ENCODE measurements at regions not wholly inside any gene's neighbourhood (a gene's known extent, or its start where the extent isn't known, plus 50 kb on each side); places are given as distances from the start of the nearest gene placed in this dataset.

- DNase-seq: no peak
These were observed 924.4 kb upstream of the TENM4 start for GRCh38 chr11:80365076-80365725.

- DNase-seq: no peak
These were observed 921.9 kb upstream of the TENM4 start for GRCh38 chr11:80362563-80363340.

GRCh38 chr11:80355251-80355650 is 914.4 kb upstream of the TENM4 start:
- DNase-seq: no peak

GRCh38 chr11:80350541-80350940 is 909.7 kb upstream of the TENM4 start:
- DNase-seq: no peak

- no peak for DNase-seq
These were observed 909.2 kb upstream of the TENM4 start for GRCh38 chr11:80349997-80350396.

GRCh38 chr11:80346353-80347059 is 905.7 kb upstream of the TENM4 start:
- no peak for DNase-seq

- no peak for DNase-seq
These were observed 902.6 kb upstream of the TENM4 start for GRCh38 chr11:80343436-80343835.

- no peak for DNase-seq
These were observed 897.4 kb upstream of the TENM4 start for GRCh38 chr11:80338231-80338630.

- DNase-seq: no peak
These were observed 890.9 kb upstream of the TENM4 start for GRCh38 chr11:80331694-80332093.

GRCh38 chr11:80330264-80330663 is 889.4 kb upstream of the TENM4 start:
- DNase-seq: no peak

GRCh38 chr11:80328774-80329173 is 887.9 kb upstream of the TENM4 start:
- DNase-seq: no peak

- no peak for DNase-seq
These were observed 887.3 kb upstream of the TENM4 start for GRCh38 chr11:80327956-80328614.

GRCh38 chr11:80321786-80322185 is 881.0 kb upstream of the TENM4 start:
- no peak for DNase-seq

- DNase-seq: no peak
These were observed 879.9 kb upstream of the TENM4 start for GRCh38 chr11:80320765-80321164.

GRCh38 chr11:80320226-80320625 is 879.4 kb upstream of the TENM4 start:
- no peak for DNase-seq

GRCh38 chr11:80317612-80318011 is 876.8 kb upstream of the TENM4 start:
- DNase-seq: no peak

- no peak for DNase-seq
These were observed 874.4 kb upstream of the TENM4 start for GRCh38 chr11:80315200-80315599.

GRCh38 chr11:80309301-80309700 is 868.5 kb upstream of the TENM4 start:
- no peak for DNase-seq

- DNase-seq: no peak
These were observed 866.8 kb upstream of the TENM4 start for GRCh38 chr11:80307676-80308075.

- no peak for DNase-seq
These were observed 857.2 kb upstream of the TENM4 start for GRCh38 chr11:80297858-80298632.

- no peak for DNase-seq
These were observed 852.5 kb upstream of the TENM4 start for GRCh38 chr11:80293293-80293692.

GRCh38 chr11:80284946-80285785 is 844.3 kb upstream of the TENM4 start:
- no peak for DNase-seq

Data from CD4-positive, alpha-beta T cell treated with Interleukin-4 for 1 hour (primary cell).